ENCODE measurements at regions not wholly inside any gene's neighbourhood (a gene's known extent, or its start where the extent isn't known, plus 50 kb on each side); places are given as distances from the start of the nearest gene placed in this dataset.

DNA sequence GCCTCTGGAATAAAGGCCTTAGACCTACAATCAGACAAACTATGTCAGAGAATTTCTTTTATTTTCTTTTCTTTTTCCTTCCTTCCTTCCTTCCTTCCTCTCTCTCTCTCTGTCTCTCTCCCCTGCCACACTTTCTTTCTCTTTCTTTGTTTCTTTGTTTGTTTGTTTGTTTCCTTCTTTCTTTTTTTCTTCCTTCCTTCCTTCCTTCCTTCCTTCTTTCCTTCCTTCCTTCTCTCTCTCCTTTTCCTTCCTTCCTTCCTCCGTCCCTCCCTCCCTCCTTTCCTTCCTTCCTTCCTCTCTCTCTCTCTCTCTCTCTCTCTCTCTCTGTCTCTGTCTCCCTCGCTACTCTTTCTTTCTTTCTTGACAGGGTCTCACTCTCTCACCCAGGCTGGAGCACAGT is 242.6 kb downstream of the GATA3 start:
- no peak for TF ChIP-seq POLR2A (IDR thresholded peaks at IDR 0.05; ENCODE audit: low read length)
- no peak for TF ChIP-seq GATA1 (IDR thresholded peaks at IDR 0.05; ENCODE audit: low read depth, low read length)
